WTC11 (cell line): ENCODE measurements at regions not wholly inside any gene's neighbourhood (a gene's known extent, or its start where the extent isn't known, plus 50 kb on each side); places are given as distances from the start of the nearest gene placed in this dataset.
A peak's percentile ranks its signal among the peaks of the same experiment; 100 is the strongest.

Source experiments
- ATAC-seq: fragments of 200-7000 bp; cut with Tn5 transposase; 2 replicates; pipeline ENCODE4 v1.10.0; 2021; ENCODE audit warnings: mild to moderate bottlenecking, moderate library complexity
- CTCF ChIA-PET: fragments of 300-600 bp; sonication (Branson Sonifier 250); formaldehyde crosslinking; loops from one replicate; lab custom pipeline; 2021; ENCODE audit warnings: antibody characterized with exemption; lab: Charles Lee
- POLR2A ChIA-PET: fragments of 350-600 bp; sonication (Branson Sonifier 250); formaldehyde crosslinking; loops from one replicate; lab custom pipeline; 2021; ENCODE audit warnings: antibody characterized with exemption; lab: Charles Lee
- DNase-seq: peaks from one replicate; pipeline ENCODE4 v3.0.0; 2021; ENCODE audit warnings: low spot score
- H3K27ac Mint-ChIP-seq: 2 replicates; pipeline ENCODE4 v1.8.0; 2021; ENCODE audit warnings: mixed read lengths
- H3K27me3 Mint-ChIP-seq: 2 replicates; pipeline ENCODE4 v1.8.0; 2021; ENCODE audit warnings: low read depth, mild to moderate bottlenecking, moderate library complexity, mixed read lengths
- H3K36me3 Mint-ChIP-seq: 2 replicates; pipeline ENCODE4 v1.8.0; 2021; ENCODE audit warnings: mixed read lengths
- H3K4me1 Mint-ChIP-seq: 2 replicates; pipeline ENCODE4 v1.8.0; 2022; ENCODE audit warnings: mixed read lengths
- H3K4me3 Mint-ChIP-seq: 2 replicates; pipeline ENCODE4 v1.8.0; 2021; ENCODE audit warnings: mild to moderate bottlenecking, moderate library complexity, mixed read lengths
- H3K9me3 Mint-ChIP-seq: 2 replicates; pipeline ENCODE4 v1.8.0; 2021; ENCODE audit warnings: mixed read lengths
- CBFB ChIP-seq: sonication (generic); formaldehyde crosslinking; IDR thresholded peaks from 2 replicates; pipeline ENCODE4 v1.8.1; 2022; ENCODE audit warnings: mild to moderate bottlenecking, low read depth, missing genetic modification reagents
- ELF4 ChIP-seq: sonication (generic); formaldehyde crosslinking; IDR thresholded peaks from 2 replicates; pipeline ENCODE4 v1.8.1; 2022; ENCODE audit warnings: low read depth, mild to moderate bottlenecking, moderate library complexity, missing genetic modification reagents
- ETV6 ChIP-seq: sonication (generic); formaldehyde crosslinking; IDR thresholded peaks from 2 replicates; pipeline ENCODE4 v1.8.1; 2022; ENCODE audit warnings: mild to moderate bottlenecking, missing genetic modification reagents
- FOXK1 ChIP-seq: sonication (generic); formaldehyde crosslinking; IDR thresholded peaks from 2 replicates; pipeline ENCODE4 v1.8.0; 2022; ENCODE audit warnings: mild to moderate bottlenecking, moderate library complexity, missing genetic modification reagents
- HMGA2 ChIP-seq: fragments of 250-450 bp; sonication (Bioruptor Pico); IDR thresholded peaks from 2 replicates; pipeline ENCODE4 v1.4.0; 2021; ENCODE audit warnings: mild to moderate bottlenecking, moderate library complexity
- KAT7 ChIP-seq: sonication (generic); formaldehyde crosslinking; IDR thresholded peaks from 2 replicates; pipeline ENCODE4 v1.8.1; 2023; ENCODE audit warnings: missing genetic modification reagents, mild to moderate bottlenecking, borderline replicate concordance
- MXD4 ChIP-seq: fragments of 250-450 bp; sonication (Bioruptor Pico); IDR thresholded peaks from 2 replicates; pipeline ENCODE4 v1.8.0; 2021; ENCODE audit warnings: mild to moderate bottlenecking, moderate library complexity, borderline replicate concordance
- NFYB ChIP-seq: sonication (generic); formaldehyde crosslinking; conservative IDR thresholded peaks from 2 replicates; pipeline ENCODE4 v1.8.0; 2022; ENCODE audit warnings: low read depth, missing genetic modification reagents
- NR3C1 ChIP-seq: sonication (generic); formaldehyde crosslinking; conservative IDR thresholded peaks from 2 replicates; pipeline ENCODE4 v1.8.1; 2023; ENCODE audit warnings: low read depth, mild to moderate bottlenecking, missing genetic modification reagents
- PREB ChIP-seq: sonication (generic); formaldehyde crosslinking; IDR thresholded peaks from 2 replicates; pipeline ENCODE4 v1.8.1; 2022; ENCODE audit warnings: mild to moderate bottlenecking, missing genetic modification reagents, moderate library complexity, borderline replicate concordance
- RORB ChIP-seq: fragments of 250-450 bp; sonication (Bioruptor Pico); IDR thresholded peaks from 2 replicates; pipeline ENCODE4 v1.9.0; 2021; ENCODE audit warnings: mild to moderate bottlenecking
- TEAD4 ChIP-seq: sonication (generic); formaldehyde crosslinking; IDR thresholded peaks from 2 replicates; pipeline ENCODE4 v1.8.0; 2022; ENCODE audit warnings: mild to moderate bottlenecking, missing genetic modification reagents
- ZMAT4 ChIP-seq: fragments of 250-450 bp; sonication (Bioruptor Pico); IDR thresholded peaks from 2 replicates; pipeline ENCODE4 v1.9.0; 2021; ENCODE audit warnings: mild to moderate bottlenecking
- ZNF317 ChIP-seq: sonication (generic); formaldehyde crosslinking; IDR thresholded peaks from 2 replicates; pipeline ENCODE4 v1.8.1; 2023; ENCODE audit warnings: low read depth, mild to moderate bottlenecking, moderate library complexity, missing genetic modification reagents, borderline replicate concordance
- TF ChIP-seq, protein P1 (sequence below): sonication (generic); formaldehyde crosslinking; IDR thresholded peaks from 2 replicates; pipeline ENCODE4 v1.8.1; 2022; ENCODE audit warnings: mild to moderate bottlenecking, moderate library complexity, missing genetic modification reagents
- TF ChIP-seq, protein P2 (sequence below): sonication (generic); formaldehyde crosslinking; conservative IDR thresholded peaks from 2 replicates; pipeline ENCODE4 v1.8.1; 2023; ENCODE audit warnings: mild to moderate bottlenecking, low read depth, missing genetic modification reagents, moderate library complexity

DNA sequence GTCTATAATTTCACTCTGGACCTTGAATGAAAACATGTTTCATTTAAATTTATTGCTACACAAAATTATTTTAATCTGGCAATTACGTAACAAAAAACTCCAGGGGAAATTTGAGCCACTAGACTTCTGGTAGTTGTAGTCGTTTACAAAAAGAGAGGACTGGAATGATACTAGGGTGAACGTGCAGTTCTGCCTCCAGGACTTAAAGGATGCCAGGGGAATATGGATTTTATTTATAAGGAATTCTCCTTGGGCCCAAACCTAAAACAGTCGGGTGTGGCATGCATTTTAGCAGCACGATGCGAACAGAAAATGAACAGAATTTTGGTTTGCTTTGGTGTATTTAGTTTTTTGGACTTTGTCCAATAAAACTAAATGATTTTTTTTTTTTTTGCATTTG, 76.9 kb downstream of the PRL start:
- DNase-seq (no peak), ATAC-seq (no peak)
- Mint-ChIP-seq H3K9me3 (peaks cover 3% of the 10 kb centered on the region; the same call in 1 of the 2 replicates), H3K4me1 (peaks cover 41% of the 10 kb centered on the region), H3K36me3 (peaks cover 15% of the 10 kb centered on the region; the same call in 1 of the 2 replicates), H3K27ac (no peak overlapping the region), H3K27me3 (no peaks in the 10 kb centered on the region), H3K4me3 (no peak overlapping the region)
- CTCF ChIA-PET: no interaction called here
- POLR2A ChIA-PET: no interaction called here
- TF ChIP-seq HMGA2 (CRISPR knock-in tag) (no peak), ZNF317 (CRISPR knock-in tag) (no peak), TEAD4 (CRISPR knock-in tag) (no peak), ETV6 (CRISPR knock-in tag) (no peak), ELF4 (CRISPR knock-in tag) (no peak), PREB (no peak), RORB (no peak), FOXK1 (CRISPR knock-in tag) (no peak), CBFB (CRISPR knock-in tag) (no peak)
- TF ChIP-seq, protein P1, sequence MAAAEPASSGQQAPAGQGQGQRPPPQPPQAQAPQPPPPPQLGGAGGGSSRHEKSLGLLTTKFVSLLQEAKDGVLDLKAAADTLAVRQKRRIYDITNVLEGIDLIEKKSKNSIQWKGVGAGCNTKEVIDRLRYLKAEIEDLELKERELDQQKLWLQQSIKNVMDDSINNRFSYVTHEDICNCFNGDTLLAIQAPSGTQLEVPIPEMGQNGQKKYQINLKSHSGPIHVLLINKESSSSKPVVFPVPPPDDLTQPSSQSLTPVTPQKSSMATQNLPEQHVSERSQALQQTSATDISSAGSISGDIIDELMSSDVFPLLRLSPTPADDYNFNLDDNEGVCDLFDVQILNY (CRISPR knock-in tag): no peak

DNA sequence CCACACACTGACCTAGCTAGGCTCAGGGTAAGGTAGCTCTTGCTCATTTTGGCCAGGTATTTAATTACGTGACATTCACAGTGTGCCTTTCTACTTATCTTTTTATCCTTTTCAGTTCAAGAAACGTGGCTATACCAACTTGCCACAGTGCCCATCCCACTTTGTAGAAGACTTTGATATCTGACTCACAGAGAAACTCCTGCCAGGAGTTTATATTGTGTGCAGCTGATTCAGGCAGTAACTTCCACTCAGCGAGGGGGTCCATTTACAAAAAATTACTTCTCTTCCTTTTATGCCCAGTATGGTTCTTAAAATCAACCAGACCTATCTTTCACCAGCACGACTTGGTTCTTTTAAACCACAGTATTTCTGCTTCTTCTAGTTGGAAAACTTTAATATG, 75.6 kb downstream of the PRL start:
- POLR2A ChIA-PET: interaction anchor here (1.9 kb wide), 1 partner anchor 628 kb away, joined by 6 read pairs; the partner anchor contains the start of gene SOX4
- H3K36me3 Mint-ChIP-seq: peaks cover 15% of the 10 kb centered on the region; the same call in 1 of the 2 replicates
- ATAC-seq: no peak
- peak overlapping the region; percentile 57 for H3K4me3 Mint-ChIP-seq
- CTCF ChIA-PET: no interaction called here
- H3K27me3 Mint-ChIP-seq: no peaks in the 10 kb centered on the region
- TF ChIP-seq, protein P1 (CRISPR knock-in tag): no peak
- TF ChIP-seq NFYB (CRISPR knock-in tag) (no peak), KAT7 (CRISPR knock-in tag) (no peak), ZMAT4 (no peak), HMGA2 (CRISPR knock-in tag) (no peak), NR3C1 (CRISPR knock-in tag) (no peak)
- TF ChIP-seq, protein P2, sequence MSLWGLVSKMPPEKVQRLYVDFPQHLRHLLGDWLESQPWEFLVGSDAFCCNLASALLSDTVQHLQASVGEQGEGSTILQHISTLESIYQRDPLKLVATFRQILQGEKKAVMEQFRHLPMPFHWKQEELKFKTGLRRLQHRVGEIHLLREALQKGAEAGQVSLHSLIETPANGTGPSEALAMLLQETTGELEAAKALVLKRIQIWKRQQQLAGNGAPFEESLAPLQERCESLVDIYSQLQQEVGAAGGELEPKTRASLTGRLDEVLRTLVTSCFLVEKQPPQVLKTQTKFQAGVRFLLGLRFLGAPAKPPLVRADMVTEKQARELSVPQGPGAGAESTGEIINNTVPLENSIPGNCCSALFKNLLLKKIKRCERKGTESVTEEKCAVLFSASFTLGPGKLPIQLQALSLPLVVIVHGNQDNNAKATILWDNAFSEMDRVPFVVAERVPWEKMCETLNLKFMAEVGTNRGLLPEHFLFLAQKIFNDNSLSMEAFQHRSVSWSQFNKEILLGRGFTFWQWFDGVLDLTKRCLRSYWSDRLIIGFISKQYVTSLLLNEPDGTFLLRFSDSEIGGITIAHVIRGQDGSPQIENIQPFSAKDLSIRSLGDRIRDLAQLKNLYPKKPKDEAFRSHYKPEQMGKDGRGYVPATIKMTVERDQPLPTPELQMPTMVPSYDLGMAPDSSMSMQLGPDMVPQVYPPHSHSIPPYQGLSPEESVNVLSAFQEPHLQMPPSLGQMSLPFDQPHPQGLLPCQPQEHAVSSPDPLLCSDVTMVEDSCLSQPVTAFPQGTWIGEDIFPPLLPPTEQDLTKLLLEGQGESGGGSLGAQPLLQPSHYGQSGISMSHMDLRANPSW (CRISPR knock-in tag): no peak
- H3K4me1 Mint-ChIP-seq: peaks cover 41% of the 10 kb centered on the region
- H3K27ac Mint-ChIP-seq: peak overlapping the region; percentile 93
- peaks cover 3% of the 10 kb centered on the region; the same call in 1 of the 2 replicates for H3K9me3 Mint-ChIP-seq
- DNase-seq: no peak

DNA sequence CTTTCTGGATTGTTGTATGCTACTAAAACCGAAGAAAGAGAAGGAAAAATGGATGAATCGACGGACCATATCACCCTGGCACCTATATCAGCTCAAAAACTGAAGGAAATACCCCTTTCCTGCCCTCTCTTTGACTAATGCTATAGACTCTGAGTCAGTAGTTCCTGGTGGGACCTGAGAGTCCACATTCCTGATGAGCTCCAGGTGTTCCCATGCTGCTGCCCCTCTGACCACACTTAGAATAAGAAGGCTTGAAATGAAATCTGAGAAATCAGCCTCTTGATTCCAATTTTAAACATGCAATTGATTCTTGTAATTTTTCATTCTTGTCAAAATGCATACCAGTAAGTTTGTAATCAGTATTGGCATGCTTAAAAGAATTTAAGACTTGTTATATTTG, 75.2 kb downstream of the PRL start:
- peaks cover 15% of the 10 kb centered on the region; the same call in 1 of the 2 replicates for H3K36me3 Mint-ChIP-seq
- ChIA-PET POLR2A (interaction anchor here (1.9 kb wide), 1 partner anchor 628 kb away, joined by 6 read pairs; the partner anchor contains the start of gene SOX4), CTCF (no interaction called here)
- no peaks in the 10 kb centered on the region for H3K27me3 Mint-ChIP-seq
- peaks cover 5% of the 10 kb centered on the region for H3K9me3 Mint-ChIP-seq
- ATAC-seq: peak; percentile 65
- TF ChIP-seq MXD4 (CRISPR knock-in tag) (no peak), PREB (no peak)
- DNase-seq: no peak
- H3K27ac Mint-ChIP-seq: peak overlapping the region; percentile 93
- H3K4me1 Mint-ChIP-seq: peaks cover 37% of the 10 kb centered on the region
- peak overlapping the region; percentile 57 for H3K4me3 Mint-ChIP-seq
